ENCODE measurements at regions not wholly inside any gene's neighbourhood (a gene's known extent, or its start where the extent isn't known, plus 50 kb on each side); places are given as distances from the start of the nearest gene placed in this dataset.
A peak's percentile ranks its signal among the peaks of the same experiment; 100 is the strongest.

DNA sequence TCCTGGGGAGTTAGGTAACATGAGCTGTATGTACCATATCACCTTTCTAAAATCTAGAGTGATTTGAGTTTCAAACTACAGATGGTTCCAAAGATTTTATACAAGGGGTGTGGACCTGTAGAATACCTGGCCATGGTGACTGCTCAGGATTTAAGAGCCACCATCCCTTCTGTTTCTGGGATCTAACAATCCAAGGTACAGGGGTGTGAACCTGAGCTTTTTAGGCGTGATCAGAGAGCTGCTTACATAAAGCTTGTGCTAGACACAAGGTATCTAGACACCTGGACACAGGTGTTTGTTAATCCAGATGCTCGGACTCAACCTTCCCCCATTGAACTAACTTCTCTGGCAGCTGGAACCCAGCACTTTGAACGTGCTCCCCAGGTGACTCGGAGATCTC, 516.4 kb downstream of the RPS24 start:
- no peak for DNase-seq

DNA sequence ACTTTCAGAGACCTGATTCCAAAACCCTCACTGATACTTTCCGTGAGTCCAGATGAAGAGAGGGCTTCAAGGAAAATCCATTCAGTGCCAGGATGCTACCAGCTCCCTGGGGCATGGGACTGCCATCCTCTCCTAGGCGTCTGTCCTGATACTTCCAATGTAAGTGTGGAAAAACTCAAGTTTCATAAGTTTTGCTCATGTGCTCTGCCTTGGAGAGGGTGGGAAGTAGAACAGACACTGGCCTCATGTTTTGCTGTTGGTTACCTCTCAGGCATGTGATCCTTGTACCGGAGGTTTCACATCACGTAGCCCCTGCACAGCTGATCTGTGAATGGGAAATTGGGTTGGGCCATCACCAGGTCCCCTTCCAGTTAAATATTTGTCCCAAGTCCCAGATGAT, 517.1 kb downstream of the RPS24 start:
- no peak for DNase-seq

- DNase-seq: no peak
Observed at GRCh38 chr10:78551184-78552005, 517.4 kb upstream of the ZMIZ1 start.

DNA sequence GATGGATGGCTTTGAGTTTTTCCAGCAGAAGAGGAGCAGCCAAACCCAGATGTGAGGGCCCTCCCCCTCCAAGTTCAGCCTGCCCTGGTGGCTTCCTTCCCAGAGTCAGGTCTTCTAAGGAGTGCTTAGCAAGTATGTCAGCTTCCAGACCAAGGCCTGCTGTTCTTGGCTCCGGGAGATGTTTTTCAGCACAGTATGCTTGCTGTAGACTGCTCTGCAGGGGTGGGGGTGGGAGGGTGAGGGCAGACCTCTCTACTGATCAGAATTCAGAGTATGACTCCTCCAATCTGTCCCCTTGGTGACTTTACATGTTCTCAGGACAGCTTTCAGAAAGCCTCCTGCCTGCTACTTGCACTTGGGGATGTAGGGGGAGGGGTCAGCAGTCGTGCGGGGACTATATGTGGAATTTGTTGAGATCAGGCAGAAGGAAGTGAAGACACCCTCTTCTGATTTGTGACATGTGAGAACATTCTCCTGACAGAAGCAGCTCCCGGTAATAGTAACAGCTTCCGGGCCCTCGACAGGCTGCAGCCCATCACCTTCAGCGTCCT, 516.4 kb upstream of the ZMIZ1 start:
- peak; percentile 84 for DNase-seq

GRCh38 chr10:78553792-78554191, 515.0 kb upstream of the ZMIZ1 start:
- no peak for DNase-seq

DNA sequence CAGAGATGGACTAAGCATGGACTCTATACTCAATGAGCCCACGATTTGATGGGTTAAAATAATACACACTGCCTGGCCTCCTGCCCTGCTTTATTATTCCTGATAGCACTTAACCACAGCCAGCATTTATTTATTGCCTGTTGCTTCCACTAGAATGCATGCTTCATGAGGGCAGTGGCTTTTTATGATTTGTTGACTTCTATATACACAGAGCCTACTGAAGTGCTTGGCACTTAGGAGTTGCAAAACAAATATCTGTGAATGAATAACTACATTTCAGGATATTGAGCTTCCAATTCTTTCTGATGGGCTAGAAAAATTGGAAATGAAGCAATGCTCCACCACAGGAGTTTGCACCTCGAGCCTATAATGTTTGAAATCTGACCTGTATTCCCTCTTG, 513.6 kb upstream of the ZMIZ1 start:
- no peak for DNase-seq

DNA sequence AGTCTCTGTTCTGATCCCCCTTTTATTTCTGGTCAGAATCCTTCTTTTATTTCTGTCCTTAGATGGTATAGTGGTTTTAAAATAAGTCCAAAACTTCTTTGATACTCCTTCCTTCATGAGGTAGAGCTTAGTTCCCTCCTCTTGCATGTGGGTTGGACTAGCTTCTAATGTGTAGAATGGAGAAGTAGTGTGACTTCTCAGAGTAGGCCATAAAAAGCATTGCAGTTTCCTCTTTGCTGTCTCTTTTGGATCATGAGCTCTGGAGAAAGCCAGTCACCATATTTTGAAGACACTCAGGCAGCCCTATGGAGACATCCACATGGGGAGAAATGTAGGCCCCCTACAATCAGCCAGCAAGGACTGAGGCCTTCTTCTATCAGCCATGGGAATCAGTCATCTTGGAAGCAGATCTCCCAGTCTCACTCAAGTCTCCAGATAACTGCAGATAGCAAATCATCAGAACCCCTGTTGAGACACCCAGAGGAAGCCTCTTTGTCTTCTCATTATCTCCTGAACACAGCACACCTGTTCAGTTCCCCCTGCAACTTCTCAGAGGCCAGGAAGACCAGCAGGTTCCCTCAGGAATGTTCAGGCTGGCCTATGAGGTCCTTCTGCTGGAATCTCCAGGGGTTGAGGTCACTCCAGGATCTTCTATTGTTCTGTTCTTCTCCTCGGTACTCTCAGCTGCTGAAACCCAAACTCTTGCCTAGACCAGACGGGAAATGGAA, 511.9 kb upstream of the ZMIZ1 start:
- no peak for DNase-seq

GRCh38 chr10:78557433-78557925, 511.3 kb upstream of the ZMIZ1 start:
- DNase-seq: no peak

- no peak for DNase-seq
Observed at GRCh38 chr10:78559661-78560340, 509.0 kb upstream of the ZMIZ1 start.

- no peak for DNase-seq
Observed at GRCh38 chr10:78560341-78560688, 508.5 kb upstream of the ZMIZ1 start.

GRCh38 chr10:78563314-78563713, 505.5 kb upstream of the ZMIZ1 start:
- DNase-seq: no peak

DNA sequence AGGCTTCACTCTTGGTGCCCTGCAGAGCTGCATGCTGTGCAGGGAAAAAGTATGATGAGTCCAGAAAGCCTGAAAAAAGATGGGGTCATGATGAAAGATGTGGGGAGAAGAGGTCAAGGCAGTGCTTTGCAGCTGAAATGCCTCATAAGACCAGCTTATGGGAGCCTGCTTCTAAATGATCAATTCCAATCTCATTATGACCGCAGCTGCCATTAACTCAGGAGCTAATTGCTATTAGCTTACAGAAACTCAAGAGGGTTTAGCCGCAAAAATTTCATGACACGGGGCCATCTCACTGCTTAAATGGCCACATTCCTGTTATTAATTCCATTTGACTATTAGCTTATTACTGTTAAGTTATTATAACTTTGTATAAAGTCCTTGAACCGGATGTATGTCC, 502.9 kb upstream of the ZMIZ1 start:
- no peak for DNase-seq

DNA sequence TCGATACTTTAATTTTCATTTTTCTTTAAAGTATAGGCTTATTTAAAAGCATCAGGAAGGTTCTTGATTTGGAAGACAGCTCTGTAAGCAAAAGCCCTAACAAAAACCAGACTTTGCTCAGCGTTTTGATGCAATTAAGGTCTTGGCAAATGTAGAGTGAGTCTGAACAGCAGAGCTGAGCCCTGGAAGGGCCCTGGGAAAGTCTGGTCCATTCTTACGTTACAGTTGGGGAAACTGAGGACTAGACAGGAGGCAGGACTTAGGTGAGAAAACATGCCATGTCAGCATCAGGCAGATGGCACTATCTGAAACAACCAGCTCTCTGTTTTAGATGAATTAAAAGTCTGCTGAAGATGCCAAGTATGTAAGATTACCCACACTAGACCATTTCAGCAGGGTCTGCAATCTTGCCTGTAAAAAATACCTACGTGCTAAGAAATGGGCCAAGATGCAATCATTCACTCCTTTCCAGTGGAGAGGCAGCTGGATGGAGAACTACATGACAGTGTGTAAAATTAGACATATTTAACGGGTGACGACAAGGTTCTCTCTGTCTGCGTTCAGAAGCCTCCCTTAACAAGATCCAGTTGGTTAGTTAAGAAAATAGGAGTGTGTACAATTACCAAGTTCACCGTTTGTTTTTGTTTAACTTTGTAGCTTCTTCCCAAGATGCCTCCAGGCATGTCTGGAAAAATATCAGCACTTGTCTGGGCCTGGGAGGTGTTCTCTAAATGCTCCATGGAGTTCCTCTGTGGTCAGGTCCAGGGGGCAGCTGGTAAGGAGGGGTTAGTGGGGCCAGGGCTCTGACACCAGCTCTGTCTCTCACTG, 502.3 kb upstream of the ZMIZ1 start:
- peak; percentile 64 for DNase-seq

DNA sequence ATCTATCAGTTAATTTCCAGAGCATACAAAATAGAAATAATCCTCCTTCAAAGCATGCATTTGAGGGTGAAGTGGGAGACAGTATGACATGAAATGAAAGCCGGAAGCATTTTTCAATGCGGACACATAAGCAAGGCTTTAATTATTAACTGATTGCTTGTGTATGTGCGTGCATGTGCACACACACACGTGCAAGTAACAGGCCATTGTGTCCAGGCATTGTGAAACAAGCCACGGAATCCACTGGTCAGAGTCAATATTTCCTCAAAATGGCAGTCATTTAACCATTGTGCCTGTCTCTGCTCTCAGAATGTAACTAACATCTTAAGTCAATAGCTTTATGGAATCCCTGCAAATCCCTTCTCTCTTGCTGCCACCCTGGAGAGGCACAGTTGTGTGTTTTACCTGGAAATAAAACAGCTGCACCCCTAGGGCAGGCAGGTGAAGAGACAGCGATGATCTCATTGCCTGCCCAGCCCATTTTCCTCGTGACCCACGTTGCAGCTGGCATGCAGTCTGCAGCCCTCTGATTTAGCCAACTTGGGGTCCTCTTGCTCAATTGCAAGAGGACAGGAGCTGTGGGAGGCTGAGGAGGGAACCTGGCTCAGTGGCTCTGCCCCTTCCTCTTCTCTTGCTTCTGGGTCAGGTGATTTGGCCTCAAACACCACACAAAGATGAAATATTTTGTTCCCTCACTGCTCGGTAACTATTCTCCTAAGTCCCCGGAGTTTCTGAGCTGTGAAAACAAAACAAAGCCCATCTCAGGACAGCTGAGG, 500.9 kb upstream of the ZMIZ1 start:
- no peak for DNase-seq

- DNase-seq: no peak
Observed at GRCh38 chr10:78568620-78569019, 500.1 kb upstream of the ZMIZ1 start.

DNA sequence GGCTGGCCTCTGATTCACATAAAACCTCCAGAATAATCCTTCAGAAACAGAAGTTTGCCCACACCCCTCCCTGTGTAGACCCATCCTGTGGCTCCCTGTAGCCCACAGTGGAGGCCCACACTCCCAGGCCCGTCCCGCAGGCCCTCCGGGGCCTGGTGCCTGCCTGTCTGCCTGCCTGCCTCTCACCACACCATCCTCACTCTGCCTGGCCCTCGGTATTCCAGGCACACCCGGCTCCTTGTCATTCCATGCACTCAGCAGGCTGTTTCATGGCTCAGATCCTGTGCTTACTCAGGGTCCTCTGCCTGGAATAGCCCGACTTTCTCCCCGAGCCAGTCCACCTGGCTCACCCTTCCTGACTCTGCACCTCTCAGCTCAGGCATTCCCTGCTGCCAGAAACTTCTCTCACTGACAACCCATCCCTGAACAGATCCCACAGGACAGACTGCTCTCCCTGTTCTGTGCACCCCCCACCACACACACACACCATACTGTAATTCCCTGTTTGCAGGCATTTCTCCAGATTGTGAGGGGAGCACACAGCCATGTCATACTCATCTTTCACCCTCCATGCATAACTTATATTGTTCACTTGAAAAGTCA, 498.0 kb upstream of the ZMIZ1 start:
- DNase-seq: no peak

DNA sequence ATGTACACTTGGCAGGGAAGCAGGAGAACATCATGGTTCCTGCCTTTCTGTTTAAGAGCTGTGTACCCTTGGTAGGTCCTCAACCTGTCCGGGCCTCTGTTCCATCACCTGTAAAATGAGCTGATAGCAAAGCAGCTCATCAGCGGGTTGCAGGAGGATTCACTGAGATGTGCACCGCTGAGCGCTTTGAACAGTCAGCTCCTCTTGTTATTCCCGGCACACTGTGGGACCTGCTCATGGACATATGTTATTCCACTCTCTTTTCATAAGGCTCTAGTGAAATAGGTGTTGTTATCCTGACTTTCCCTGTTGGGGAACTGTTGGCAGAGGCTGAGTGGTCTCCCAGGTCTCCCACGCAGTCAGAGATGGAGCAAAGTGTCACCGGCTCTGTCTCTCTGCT, 497.5 kb upstream of the ZMIZ1 start:
- no peak for DNase-seq

GRCh38 chr10:78571891-78572290, 496.9 kb upstream of the ZMIZ1 start:
- DNase-seq: no peak

DNA sequence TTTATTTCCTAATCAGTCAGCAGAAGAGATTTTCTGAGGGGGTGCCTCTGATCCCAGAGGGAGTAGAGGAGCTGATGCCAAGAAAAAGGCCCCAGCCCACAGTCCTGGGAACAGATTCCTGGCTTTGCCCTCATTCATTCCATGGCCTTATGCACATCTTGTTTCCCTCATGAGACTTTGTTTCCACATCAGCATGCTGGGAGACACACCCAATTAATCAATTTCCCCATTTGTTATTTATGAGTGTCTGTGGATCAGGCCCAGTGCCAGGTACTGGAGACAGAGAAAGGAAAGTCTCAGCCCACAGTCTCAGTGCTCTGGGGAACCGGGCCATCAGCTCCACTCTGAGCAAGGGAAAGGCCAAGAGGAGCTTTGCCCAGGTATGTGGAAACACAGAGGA, 496.2 kb upstream of the ZMIZ1 start:
- peak; percentile 23 for DNase-seq

GRCh38 chr10:78574547-78574946, 494.2 kb upstream of the ZMIZ1 start:
- DNase-seq: no peak

DNA sequence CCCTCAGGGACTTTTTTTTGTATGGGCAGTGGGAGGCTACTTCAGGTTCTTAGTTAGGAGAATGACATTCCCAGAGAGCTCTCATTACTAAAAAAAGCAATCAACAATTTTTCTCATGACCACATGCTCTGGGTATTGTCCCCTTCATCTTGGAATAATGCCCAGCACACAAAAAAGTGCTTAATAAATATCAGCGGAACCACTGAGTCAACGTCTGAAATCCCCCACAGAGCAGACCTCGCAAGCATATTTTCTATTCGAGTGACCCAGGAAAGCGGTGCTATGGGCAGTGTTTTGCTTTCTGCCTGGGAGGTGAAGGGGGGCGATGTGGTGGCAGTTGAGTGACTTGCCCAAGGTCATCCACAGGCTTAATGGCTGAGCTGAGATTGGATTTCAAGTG, 493.4 kb upstream of the ZMIZ1 start:
- peak; percentile 28 for DNase-seq

All from fibroblast of skin of right biceps (primary cell).